ENCODE measurements at regions not wholly inside any gene's neighbourhood (a gene's known extent, or its start where the extent isn't known, plus 50 kb on each side); places are given as distances from the start of the nearest gene placed in this dataset.

DNA sequence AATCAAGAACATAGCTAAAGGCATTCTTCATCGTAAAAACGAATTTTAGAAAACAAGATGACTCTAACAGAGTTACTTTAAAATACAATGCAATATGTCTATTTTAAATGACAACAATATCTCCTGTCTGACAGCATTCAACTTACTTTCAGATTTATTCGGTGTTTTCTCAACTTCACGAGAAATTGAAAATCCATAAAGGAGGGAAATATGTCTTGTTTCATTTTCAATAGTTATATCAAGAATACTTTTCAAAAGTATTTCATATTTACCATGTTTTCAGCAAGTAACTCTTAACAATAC is 254.8 kb downstream of the DAD1 start:
- no peak for DNase-seq

DNA sequence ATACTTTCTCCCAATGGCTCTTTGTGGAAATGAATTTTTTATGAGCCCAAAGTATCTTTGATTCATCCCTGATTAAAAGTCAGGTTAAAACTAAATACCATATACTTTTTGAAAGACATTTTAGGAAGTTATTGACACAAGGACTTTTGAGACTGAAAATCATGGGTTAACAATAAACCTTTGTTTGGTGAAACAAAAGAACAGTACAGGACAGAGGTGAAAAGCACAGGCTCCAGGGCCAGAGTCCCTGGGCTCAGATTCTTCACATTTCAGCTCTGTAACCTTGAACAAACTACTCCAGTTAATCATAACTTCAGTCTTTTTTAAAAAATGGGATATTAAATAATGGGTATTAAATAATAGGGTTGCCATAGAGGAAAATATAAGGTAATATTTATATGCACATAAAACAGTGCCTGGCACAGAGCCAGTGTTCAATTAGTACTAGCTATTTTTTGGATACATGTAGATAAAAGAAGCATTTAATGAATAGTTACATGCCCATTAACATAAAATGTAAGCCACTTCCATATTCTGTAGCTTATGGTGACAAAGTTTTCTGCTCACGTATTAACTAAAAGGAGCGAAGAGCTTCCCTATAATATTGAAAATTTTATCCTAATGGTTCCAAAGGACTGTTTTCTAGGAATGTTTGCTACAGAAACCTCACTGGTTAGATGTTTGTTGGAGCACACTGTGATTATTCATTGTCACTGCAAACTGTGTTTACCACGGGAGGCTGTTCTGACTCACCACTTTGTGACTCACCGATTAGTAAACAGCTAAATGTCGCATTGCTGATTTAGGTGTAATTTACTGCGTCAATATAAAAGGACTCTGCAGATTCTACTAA is 255.4 kb downstream of the DAD1 start:
- DNase-seq = no peak

GRCh38 chr14:22332686-22333421 is 256.2 kb downstream of the DAD1 start:
- peak; percentile 65 for DNase-seq

GRCh38 chr14:22329371-22329770 is 259.7 kb downstream of the DAD1 start:
- DNase-seq = no peak

GRCh38 chr14:22325676-22326400 is 263.2 kb downstream of the DAD1 start:
- no peak for DNase-seq

DNA sequence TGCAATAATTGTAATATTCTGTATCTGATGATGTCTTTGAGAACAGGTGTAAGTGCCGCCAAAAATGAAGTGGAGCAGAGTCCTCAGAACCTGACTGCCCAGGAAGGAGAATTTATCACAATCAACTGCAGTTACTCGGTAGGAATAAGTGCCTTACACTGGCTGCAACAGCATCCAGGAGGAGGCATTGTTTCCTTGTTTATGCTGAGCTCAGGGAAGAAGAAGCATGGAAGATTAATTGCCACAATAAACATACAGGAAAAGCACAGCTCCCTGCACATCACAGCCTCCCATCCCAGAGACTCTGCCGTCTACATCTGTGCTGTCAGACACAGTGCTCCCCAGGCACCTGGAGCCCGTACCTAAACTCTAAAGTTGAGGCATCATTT is 268.7 kb downstream of the DAD1 start:
- no peak for DNase-seq

DNA sequence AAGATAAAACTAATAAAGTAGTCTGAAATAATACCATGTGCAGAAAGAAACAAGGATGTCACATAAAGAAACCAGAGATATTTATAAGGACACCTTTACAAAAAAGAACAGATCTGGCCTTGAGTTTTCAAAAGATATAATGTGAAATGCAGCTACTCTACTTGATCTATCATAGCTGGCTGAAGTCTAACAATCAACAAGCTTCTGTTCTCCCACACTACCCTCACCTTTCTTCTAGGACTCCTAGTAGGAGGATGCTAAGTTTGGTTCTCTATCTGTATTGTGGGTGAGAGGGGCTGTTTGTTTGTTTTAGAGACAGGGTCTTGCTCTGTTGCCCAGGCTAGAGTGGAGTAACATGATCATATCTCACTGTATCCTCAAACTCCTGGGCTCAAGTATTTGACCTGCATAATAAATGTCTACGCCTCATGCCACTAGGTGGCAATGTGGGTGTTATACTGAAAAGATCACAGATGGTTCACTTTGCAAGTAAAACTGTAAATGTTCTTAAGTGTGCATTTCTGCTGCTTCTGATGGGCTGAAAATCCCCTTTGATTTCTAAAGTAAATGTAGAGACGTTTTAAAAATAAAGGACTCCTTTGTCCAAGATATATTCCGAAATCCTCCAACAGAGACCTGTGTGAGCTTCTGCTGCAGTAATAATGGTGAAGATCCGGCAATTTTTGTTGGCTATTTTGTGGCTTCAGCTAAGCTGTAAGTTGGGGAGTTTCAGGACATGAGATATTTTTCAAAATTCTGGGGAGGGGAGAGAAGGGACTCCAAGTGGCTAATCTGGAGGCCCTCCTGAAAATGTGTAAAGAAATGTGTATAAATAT is 269.3 kb downstream of the DAD1 start:
- peak; percentile 69 for DNase-seq

DNA sequence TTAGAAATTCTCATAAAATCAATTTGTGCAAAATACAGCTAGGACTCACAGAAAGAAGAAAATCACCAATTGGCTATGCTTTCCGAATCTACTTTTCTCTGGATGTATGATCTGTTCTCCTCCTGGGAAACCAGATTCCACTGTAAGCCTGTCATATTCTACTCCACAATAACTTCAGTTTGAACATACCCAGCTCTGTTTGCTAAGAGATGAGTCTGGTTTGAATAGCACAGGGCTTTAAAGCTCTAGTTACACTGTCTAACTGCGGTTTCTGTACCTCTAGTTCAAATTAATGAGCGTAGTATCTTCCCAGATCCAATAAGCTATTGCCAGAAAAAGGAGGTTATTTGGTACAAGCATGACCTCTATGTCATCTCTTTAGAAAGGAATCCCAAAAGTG is 270.1 kb downstream of the DAD1 start:
- DNase-seq = no peak

- DNase-seq = no peak
These were observed 272.6 kb downstream of the DAD1 start for GRCh38 chr14:22316473-22316872.

- no peak for DNase-seq
These were observed 273.7 kb downstream of the DAD1 start for GRCh38 chr14:22315336-22315735.

DNA sequence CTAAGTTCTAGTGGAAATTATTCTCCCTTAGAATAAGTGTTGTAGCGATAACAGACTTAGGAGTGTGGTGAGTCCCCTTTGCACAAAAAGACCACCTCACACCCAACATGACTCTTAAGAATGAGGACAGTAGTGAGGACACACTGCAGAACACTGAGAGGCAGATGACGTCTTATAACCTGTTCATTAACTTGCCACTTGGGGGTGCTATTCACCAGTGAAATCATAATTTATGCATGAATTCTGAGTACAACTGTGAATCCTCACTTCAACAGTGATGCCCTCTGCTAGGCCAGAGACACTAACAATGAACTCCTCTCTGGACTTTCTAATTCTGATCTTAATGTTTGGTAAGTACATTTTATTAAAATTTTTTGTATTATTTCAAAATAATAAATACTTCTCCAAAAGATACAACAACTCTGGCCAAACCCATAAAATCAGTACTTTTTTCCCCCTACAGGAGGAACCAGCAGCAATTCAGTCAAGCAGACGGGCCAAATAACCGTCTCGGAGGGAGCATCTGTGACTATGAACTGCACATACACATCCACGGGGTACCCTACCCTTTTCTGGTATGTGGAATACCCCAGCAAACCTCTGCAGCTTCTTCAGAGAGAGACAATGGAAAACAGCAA is 274.7 kb downstream of the DAD1 start:
- DNase-seq = peak; percentile 46

DNA sequence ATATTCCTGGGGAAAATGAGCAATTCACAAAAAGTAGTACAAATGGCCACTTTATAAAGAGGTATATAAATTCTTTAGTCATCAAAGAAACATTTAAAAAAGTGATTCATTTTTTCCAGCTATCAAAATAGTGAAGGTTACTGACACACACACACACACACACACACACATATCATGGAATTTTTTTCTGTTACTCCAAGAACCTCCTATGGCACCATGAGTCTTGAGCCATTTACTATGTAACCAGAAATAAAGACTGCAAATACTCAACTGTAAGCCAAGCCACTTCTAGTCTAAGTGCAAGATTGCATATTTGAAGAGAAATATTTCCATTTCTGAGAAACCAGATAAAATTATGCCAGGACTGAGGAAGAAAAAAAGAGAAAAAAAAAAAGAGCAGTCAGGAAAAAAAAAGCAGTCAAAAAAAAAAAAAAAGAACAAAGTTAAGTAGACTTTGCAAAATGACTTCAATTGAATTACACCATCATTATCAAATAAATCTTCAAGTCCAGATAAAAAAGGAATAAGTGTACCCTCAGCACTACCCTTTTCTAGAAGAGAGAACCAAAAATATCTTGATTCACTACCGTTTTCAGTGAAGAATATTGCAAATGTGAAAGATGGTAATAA is 275.7 kb downstream of the DAD1 start:
- no peak for DNase-seq

GRCh38 chr14:22311636-22312035 is 277.4 kb downstream of the DAD1 start:
- no peak for DNase-seq

GRCh38 chr14:22305607-22306006 is 283.4 kb downstream of the DAD1 start:
- no peak for DNase-seq

DNA sequence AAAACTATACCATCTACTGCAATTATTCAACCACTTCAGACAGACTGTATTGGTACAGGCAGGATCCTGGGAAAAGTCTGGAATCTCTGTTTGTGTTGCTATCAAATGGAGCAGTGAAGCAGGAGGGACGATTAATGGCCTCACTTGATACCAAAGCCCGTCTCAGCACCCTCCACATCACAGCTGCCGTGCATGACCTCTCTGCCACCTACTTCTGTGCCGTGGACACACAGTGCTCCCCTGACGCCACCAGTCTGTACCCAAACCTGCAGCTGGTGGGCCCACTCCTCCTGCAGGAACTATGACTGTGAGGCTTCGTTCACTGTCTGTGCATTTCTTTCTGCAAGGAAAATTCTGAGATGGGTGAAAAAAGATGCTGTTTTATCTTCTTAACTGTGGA is 284.7 kb downstream of the DAD1 start:
- DNase-seq = no peak

DNA sequence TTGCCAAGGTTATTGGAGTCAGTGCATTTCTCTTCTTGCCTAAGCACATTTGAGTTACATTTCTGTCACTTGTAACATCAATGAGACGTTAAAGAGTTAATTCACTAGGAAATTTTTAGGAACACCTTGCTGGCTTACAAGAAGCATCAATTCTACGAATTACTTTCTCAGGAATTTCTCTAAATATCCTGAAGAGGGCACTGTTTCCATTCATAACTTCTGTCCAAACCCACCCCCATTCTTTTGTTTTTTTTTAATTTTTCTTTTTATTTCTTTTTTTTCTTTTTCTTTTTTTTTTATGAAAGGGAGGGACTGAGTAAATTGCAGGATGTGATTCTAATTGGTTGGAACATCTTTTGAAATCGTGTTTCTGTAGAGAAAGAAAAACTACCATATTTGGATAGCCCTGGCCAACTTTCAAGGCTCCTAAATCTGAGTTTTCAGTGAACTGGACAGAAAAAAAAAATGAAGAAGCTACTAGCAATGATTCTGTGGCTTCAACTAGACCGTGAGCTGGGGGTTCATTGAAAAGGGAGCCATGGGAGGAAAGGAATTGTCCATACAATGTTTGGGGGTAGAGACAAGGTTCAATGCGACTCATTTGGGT is 285.3 kb downstream of the DAD1 start:
- no peak for DNase-seq

DNA sequence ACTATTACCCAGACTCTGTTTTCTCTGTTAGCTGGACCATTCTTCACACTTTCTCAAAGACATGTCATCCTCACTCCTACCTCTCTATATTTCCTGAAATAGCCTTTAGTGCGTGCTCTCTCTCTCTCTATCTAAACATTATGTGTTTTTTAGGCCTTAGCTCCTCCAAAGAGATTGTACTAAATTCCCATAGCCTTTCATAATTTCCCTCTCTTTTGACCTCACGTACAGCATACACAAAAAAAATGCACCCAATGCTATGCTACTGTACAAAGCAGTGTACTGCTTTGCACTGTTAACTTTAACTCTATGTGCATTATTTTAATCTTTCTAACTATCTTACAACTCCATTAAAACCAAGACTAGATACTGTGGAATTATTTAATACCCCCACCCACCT is 288.4 kb downstream of the DAD1 start:
- DNase-seq = no peak

DNA sequence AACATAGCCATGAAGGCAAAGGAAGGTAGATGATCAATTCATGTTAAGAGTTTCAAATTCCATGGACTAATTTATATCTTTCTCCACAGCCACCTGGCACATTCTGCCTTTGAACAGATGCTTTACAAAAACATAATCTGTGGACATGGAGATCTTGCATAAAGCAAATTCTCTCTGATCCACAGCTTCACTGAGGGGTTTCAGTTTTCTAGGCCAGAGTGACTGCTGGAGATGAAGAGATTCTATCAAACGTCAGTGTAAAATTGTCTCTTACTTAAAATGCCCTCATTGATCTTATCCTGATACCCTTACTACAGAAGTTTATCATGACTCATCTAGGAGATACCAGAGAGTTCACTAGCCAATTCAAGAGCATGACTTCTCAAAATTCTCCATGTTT is 291.6 kb downstream of the DAD1 start:
- no peak for DNase-seq

DNA sequence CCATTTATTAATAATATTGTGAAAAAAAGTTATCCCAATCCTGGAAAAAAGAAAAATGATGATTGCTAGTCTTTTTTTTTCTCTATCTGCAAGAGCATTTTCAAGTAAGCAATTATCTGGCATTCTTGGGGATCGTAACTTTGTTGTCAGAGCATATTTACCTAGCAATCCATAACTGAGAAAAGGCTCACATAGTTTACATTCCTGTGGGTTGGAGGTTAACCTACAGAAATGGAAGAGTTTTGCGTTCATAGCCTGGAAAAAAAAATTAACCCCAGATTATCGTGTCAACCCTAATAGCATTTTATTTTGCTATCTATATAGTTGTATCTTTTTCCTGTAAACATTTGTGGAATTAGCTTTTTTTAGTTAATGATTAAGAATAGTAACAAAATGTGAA is 292.3 kb downstream of the DAD1 start:
- no peak for DNase-seq

DNA sequence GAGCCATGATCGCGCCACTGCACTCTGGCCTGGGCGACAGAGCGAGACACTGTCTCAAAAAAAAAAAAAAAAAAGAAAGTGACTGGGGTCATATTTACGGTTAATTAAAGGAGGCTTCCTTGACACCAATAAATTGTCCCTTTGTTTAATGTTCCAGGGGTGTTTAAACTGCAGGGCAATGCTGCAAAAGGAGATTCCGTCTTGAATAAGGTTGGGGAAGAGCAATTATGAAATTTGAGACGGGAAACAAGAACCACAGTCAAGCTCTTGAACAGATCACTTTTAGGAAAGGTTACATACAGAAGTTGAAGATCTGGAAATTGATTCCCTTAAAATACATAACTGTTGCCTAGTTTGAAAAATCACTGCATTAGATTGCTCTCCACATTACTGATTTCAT is 292.9 kb downstream of the DAD1 start:
- no peak for DNase-seq

- no peak for DNase-seq
These were observed 297.6 kb downstream of the DAD1 start for GRCh38 chr14:22291406-22291805.
